Parathyroid adenoma (tissue), 2 donors: ENCODE measurements at regions not wholly inside any gene's neighbourhood (a gene's known extent, or its start where the extent isn't known, plus 50 kb on each side); places are given as distances from the start of the nearest gene placed in this dataset.

Source experiments
- H2AFZ ChIP-seq: fragments of 300-600 bp; sonication (generic); one replicate; pipeline ENCODE4 v1.7.0; 2017; ENCODE audit warnings: antibody characterized with exemption, mild to moderate bottlenecking
- H3K27ac ChIP-seq: fragments of 300-600 bp; sonication (generic); one replicate; pipeline ENCODE4 v1.7.0; 2017
- H3K27me3 ChIP-seq: fragments of 300-600 bp; sonication (generic); one replicate; pipeline ENCODE4 v1.7.0; 2017; ENCODE audit warnings: low read length; ENCODE audit not compliant: control insufficient read depth, insufficient read depth
- H3K36me3 ChIP-seq: fragments of 300-600 bp; sonication (generic); one replicate; pipeline ENCODE4 v1.7.0; 2017; ENCODE audit warnings: low read length; ENCODE audit not compliant: control insufficient read depth, insufficient read depth
- H3K4me1 ChIP-seq: fragments of 300-600 bp; sonication (generic); one replicate; pipeline ENCODE4 v1.7.0; 2017; ENCODE audit warnings: control low read depth
- H3K4me2 ChIP-seq: fragments of 300-600 bp; sonication (generic); one replicate; pipeline ENCODE4 v1.7.0; 2017; ENCODE audit warnings: low read length
- H3K4me3 ChIP-seq: fragments of 300-600 bp; sonication (generic); one replicate; pipeline ENCODE4 v1.7.0; 2017; ENCODE audit warnings: low read depth, low read length
- H3K79me2 ChIP-seq: fragments of 300-600 bp; sonication (generic); one replicate; pipeline ENCODE4 v1.7.0; 2017; ENCODE audit warnings: control low read depth
- H3K9ac ChIP-seq: fragments of 300-600 bp; sonication (generic); one replicate; pipeline ENCODE4 v1.7.0; 2017; ENCODE audit warnings: mild to moderate bottlenecking
- H3K9me3 ChIP-seq: fragments of 300-600 bp; sonication (generic); one replicate; pipeline ENCODE4 v1.7.0; 2017; ENCODE audit warnings: low read length; ENCODE audit not compliant: control insufficient read depth
- TF ChIP-seq, protein P1 (sequence below): fragments of 300-600 bp; sonication (generic); IDR thresholded peaks from one replicate; pipeline ENCODE4 v1.7.0; 2017; ENCODE audit warnings: antibody characterized with exemption, mild to moderate bottlenecking
- donor health status: primary hyperparathyroidism.

DNA sequence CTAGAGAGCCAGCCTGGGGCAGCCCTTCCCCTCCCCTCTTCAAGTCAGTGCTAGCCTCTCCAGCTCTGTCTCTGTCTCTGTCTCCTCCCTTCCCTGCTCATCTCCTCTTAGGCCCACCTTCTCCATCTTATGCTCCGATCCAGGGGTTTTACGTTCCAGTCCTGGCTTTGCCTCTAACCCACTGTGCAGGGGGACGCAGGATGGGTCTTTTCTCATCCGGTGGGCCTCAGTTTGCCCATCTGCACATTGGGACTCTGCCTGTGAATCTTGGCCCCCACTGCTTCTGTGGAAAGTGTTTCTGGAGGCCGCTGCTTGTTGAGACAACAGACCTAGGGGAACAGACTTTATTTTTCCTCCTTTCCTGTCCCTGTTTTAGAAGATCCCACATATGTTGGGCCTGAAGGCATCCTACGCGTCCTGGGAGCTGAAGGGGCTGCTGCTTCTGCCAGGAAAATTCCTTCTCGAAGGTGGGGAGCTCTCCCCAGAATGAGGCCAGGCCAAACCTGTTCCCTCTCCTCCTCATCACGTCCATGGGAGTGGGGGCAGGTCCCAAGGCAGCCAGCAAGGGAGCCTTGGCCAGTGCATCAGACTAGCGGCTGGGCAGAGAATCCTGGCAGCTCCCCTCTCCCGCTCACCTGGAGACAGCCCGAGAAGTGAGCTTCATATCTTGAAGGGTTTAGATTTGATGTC, 99.5 kb upstream of the CSF3R start:
- Histone ChIP-seq H3K27me3 (no peaks in the 10 kb centered on the region), H3K4me2 (no peak overlapping the region), H3K36me3 (no peaks in the 10 kb centered on the region), H3K9me3 (no peaks in the 10 kb centered on the region), H3K4me3 (no peak overlapping the region), H3K4me1 (no peaks in the 10 kb centered on the region), H3K27ac (no peak overlapping the region), H3K9ac (no peak overlapping the region), H3K79me2 (no peaks in the 10 kb centered on the region), H2AFZ (no peak overlapping the region)
- TF ChIP-seq, protein P1, sequence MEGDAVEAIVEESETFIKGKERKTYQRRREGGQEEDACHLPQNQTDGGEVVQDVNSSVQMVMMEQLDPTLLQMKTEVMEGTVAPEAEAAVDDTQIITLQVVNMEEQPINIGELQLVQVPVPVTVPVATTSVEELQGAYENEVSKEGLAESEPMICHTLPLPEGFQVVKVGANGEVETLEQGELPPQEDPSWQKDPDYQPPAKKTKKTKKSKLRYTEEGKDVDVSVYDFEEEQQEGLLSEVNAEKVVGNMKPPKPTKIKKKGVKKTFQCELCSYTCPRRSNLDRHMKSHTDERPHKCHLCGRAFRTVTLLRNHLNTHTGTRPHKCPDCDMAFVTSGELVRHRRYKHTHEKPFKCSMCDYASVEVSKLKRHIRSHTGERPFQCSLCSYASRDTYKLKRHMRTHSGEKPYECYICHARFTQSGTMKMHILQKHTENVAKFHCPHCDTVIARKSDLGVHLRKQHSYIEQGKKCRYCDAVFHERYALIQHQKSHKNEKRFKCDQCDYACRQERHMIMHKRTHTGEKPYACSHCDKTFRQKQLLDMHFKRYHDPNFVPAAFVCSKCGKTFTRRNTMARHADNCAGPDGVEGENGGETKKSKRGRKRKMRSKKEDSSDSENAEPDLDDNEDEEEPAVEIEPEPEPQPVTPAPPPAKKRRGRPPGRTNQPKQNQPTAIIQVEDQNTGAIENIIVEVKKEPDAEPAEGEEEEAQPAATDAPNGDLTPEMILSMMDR, result no peak

DNA sequence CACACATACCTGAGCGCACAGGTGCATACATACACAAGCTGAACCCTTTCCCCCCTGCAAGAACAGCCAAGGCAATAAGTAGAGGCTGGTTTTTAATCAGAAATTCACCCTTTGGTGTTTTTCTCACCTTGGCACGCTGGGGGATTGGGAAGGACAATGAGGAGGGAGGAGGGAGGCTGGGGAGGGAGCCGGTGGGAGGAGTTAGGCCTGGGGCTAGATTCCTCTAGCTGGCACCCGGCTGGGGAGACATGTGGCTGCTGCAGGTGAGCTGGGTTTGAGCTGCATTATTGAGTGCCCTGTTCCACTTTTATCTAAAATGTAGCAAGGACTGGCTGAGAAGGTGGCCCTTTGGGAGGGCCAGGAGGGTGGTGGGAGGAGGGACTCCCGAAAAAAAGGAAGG, 97.8 kb upstream of the CSF3R start:
- Histone ChIP-seq H3K4me3 (no peak overlapping the region), H3K79me2 (no peaks in the 10 kb centered on the region), H3K27me3 (no peaks in the 10 kb centered on the region), H3K36me3 (no peaks in the 10 kb centered on the region), H3K4me2 (no peak overlapping the region), H3K9me3 (no peaks in the 10 kb centered on the region), H3K9ac (no peak overlapping the region), H3K4me1 (no peaks in the 10 kb centered on the region), H3K27ac (no peak overlapping the region), H2AFZ (no peak overlapping the region)
- TF ChIP-seq, protein P1, result no peak

DNA sequence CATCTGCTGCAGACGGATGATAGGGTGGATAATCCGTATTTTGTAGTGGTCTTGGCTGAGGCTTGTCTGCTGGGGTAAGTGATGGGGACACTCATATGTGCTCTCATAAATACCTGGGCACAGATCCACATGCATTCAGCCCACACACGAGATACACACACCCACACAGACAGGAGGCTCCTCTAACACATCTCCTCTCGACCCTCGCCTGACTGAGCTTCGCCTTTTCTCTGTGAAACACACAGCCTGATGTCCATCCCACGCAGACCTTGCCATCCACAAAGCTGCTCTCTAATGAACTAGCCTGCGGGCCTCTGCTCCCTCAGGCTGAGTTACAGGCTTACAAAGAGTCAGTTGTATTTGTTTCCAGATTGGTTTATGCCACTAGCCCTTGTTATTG, 96.3 kb upstream of the CSF3R start:
- no peaks in the 10 kb centered on the region for H3K79me2 ChIP-seq
- H3K9me3 ChIP-seq, result no peaks in the 10 kb centered on the region
- H3K4me2 ChIP-seq, result no peak overlapping the region
- no peak overlapping the region for H3K9ac ChIP-seq
- no peaks in the 10 kb centered on the region for H3K4me1 ChIP-seq
- TF ChIP-seq, protein P1, result no peak
- no peak overlapping the region for H2AFZ ChIP-seq
- H3K36me3 ChIP-seq, result no peaks in the 10 kb centered on the region
- no peak overlapping the region for H3K27ac ChIP-seq
- no peak overlapping the region for H3K4me3 ChIP-seq
- H3K27me3 ChIP-seq, result no peaks in the 10 kb centered on the region

DNA sequence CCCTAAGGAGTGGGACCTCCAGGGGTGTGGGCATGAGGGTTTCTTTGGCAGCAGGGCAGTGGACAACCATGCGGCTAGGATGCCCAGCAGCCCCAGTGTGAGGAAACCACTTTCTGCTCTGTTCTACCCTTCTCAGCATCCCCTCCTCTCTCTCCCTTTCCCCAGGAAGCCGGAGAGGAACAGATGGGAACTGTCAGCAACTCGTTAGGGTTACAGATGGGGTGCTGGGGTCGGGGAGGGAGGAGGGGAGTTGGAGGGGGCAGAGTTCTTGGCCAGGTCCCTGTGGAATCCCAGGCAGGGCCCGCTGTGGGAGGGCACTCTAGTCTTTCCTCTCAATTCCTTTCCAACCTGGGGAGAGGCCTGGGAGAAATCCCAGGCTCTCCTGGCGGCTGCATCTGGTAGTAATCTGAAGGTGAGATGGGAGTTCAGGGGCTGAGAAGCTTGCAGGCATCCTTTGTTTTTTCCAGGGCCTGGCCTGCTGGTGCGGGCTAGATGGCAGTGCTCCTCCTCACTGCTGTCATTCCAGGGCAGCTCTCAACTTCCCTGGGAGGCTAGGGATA, 93.9 kb upstream of the CSF3R start:
- H3K4me1 ChIP-seq, result no peaks in the 10 kb centered on the region
- no peak overlapping the region for H3K4me2 ChIP-seq
- no peak overlapping the region for H3K4me3 ChIP-seq
- H3K79me2 ChIP-seq, result no peaks in the 10 kb centered on the region
- no peak overlapping the region for H3K27ac ChIP-seq
- no peak overlapping the region for H2AFZ ChIP-seq
- no peaks in the 10 kb centered on the region for H3K9me3 ChIP-seq
- no peaks in the 10 kb centered on the region for H3K27me3 ChIP-seq
- TF ChIP-seq, protein P1, result no peak
- no peak overlapping the region for H3K9ac ChIP-seq
- H3K36me3 ChIP-seq, result no peaks in the 10 kb centered on the region

DNA sequence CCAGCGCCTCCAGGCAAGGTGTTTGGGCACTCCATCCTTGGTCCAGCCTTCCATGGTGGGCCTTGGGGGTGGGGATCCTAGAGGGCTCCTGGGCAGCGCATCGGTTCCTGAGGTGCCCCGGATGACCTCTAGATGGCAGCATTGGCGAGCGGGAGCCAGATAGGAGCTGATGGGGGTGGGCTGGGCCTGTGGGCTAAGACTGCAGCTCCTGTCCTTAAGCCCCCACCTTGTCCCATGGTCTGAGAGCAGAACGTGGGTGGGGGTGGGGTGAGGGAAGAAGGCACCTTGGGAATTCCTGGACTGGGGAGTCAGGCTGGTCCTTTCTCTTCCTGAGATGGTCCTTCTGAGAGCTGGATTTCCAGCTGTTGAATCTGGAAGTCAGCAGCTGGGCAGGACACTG, 93.4 kb upstream of the CSF3R start:
- Histone ChIP-seq H3K27me3 (no peaks in the 10 kb centered on the region), H3K9me3 (no peaks in the 10 kb centered on the region), H3K9ac (no peak overlapping the region), H3K36me3 (no peaks in the 10 kb centered on the region), H3K27ac (no peak overlapping the region), H3K4me1 (no peaks in the 10 kb centered on the region), H3K79me2 (no peaks in the 10 kb centered on the region), H2AFZ (no peak overlapping the region), H3K4me2 (no peak overlapping the region), H3K4me3 (no peak overlapping the region)
- TF ChIP-seq, protein P1, result peak; percentile 41
